ENCODE measurements at regions not wholly inside any gene's neighbourhood (a gene's known extent, or its start where the extent isn't known, plus 50 kb on each side); places are given as distances from the start of the nearest gene placed in this dataset.

DNA sequence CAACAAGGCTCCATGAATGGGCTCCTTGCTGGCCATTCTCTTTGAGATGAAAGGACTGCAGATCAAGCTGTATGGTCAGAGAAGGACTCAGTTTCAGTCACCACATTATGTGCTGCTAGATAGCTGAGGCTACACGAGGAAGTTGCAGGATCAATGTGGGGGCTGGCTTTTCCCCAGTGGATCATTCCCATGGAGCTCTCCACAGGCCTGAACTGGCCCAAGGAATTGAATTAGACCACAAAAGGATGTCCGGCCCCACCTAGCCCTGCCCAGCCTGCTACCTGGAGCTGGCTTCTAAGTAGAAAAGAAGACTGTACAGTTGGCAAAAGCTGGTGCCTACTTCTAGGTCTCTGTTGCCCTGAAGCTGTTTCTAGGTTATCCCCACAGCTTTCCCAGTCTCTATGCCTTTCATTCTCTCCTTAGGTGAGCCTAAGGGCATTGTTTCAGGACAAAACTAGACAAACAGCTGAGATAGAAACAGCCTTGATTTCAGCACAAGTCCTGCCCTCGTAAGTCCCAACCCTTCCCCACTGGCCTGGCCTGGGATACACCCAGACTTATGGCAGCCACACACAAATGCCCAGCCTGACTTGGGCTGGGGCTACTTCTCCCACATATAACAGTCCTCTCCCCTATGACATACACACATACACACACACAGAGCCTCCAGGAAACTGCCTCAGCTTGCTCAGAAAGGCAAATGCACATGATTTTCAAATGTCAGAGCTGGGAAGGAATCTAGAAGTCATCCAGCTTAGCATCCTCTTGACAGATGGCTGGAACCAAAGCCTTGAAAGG is 129.1 kb upstream of the NCAM1 start:
- no peak for DNase-seq

DNA sequence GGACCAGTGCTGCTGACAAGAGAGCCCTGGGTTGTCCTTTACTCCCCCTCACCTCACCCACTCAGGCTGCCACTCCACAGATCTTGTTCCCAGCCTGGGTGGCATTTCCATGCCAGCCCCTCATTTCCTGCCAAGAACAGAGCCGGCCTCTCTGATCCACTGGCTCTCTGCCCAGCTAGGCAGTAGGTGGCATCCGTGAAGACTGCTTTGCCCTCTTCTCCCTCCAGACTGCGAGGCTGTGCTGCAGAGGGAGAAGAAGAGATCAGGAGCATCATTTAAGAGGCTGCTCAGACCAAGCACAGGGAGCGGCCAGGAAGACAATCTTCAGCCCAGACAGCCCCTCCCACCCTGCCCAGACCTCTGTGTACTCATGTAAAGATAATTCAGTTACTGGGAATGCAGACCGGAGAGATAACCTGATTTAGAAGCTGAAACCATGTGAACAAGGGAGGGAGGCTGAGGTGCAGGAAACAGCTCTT is 126.9 kb upstream of the NCAM1 start:
- DNase-seq, result no peak

DNA sequence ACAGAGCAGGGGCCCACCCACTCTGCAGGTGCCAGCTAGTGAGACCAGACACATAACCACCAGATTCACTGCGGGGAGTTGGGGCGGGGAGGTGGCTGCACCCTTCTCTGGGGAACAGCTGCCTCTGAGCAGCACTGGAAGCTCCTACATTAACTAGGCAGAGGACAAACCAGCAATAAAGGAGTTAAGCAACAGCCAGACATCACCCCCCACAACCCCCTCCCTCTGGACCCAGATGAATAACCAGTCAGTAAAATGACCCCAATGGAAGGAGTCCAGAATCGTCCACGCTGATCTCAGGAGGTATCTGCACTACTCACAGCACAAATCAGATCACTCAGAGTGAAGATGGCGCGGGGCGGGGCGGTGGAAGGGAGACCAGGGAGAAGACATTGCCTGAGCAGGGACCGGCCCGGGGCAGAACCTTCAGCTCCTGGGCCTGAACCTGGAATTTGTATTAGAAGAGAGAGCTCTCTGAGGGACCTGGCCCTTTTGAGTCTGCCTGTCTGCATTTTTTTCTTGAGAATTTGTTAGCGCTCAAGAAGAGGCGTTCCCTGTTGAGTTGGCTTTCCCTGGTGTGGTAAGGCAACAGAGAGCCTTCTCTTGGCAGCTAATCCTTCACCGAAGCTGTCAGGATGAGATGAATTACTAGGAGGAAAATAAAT is 125.5 kb upstream of the NCAM1 start:
- no peak for DNase-seq

DNA sequence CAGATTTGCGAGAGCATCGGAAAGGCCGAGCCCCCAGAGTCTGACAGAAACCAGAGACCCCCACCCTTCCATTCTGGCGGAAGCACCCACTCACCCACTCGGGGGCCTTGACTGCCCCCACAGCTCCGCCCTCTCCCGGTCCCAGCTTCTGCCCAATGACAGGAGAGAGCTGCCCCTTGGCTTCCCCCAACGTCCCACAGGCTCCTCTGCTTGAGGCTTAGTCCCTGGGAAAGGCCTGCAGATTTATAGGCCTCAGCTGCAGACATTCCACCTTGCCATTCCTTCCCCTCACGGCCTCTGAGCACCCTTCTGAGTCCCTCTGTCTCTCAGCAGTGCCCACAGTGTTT is 125.0 kb upstream of the NCAM1 start:
- no peak for DNase-seq

DNA sequence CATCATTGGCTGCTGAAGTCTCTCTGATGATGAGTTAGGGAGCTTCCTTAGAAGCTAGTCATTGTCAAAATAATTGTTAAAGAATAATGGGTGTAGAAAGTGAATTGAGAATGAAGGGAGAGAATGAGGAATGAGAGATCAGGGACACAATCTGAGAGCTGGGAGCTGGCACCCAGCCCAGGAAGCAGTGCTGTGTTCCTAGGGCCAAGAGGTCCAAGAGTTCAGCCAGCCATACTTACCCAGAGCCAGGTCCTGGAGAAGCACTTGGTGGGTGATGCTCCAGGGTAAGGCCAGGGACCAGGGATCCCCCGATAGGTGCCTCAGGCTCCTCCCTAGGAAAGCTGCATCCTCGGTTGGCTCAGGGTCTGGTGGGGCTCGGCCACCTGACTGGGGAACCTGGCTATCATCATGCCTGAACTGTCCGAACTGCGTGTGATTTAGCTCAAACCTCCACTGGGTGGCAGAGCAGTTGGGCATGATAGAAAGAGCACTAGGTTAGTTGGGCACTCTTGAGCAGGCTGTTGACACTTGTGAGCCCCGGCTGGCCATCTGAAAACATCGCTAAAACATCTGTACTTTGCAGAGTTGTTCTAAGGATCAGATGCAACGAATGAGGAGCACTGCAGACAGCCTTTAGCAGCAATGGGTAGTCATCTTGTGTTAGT is 123.9 kb upstream of the NCAM1 start:
- no peak for DNase-seq

DNA sequence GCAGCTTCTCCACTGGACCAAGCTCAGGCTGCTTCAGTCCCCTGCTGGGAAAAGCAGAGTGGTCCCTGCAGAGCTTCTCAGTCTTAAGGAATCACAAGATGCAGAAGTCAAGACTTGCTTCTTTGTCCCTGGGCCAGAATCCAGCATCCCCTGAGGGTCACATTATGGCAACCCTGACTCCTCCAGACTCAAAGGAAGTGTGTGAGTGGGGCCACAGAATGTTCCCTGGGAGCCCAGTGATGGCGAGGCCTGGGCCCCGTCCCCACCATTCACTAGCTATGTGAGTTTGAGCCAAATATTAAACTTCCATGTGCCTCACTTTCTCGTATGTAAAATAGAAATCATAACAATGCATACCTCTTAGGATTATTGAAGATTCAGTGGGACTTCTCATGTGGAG is 122.2 kb upstream of the NCAM1 start:
- no peak for DNase-seq

DNA sequence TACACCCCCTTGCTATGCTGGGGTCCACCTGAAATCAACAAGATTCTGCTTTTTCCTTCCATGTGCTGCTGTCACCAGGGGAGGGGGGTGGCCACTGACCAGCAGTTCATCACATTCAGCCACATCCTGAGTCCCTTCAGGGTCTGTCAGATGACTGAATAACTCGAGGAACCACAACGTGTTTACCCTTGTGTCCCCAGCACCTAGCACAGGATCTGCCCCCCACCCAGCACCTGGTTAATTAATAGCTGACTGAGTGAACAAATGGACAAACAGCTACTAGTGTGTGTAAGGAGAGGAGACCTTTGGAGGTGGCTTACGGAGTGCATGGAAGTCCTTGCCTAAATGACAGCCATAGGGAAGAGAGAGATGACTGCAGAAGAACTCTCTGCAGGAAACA is 119.5 kb upstream of the NCAM1 start:
- no peak for DNase-seq

- DNase-seq, result no peak
Observed at GRCh38 chr11:112842151-112842550, 119.1 kb upstream of the NCAM1 start.

DNA sequence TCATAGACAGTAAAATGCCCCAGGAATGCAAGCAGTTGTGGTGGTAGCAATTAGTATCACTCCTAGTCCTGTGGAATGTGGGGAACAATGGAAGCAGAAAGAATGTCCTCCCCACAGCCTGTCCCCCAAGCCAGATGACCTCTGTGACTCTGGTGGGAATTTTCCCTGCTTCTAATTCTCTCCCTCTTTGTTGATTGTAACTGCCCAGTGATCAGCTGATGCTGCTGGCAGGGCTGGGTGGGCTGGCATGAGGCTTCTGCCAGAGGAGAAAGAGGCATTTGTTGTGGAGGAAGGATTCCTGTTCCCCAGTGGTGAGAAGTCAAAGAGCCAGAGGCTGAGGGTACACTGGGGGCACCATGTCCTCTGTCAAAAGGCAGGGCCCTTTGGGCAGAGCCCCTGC is 116.7 kb upstream of the NCAM1 start:
- no peak for DNase-seq

- DNase-seq, result no peak
Observed at GRCh38 chr11:112847568-112847967, 113.7 kb upstream of the NCAM1 start.

GRCh38 chr11:112852143-112852866 is 108.9 kb upstream of the NCAM1 start:
- no peak for DNase-seq

DNA sequence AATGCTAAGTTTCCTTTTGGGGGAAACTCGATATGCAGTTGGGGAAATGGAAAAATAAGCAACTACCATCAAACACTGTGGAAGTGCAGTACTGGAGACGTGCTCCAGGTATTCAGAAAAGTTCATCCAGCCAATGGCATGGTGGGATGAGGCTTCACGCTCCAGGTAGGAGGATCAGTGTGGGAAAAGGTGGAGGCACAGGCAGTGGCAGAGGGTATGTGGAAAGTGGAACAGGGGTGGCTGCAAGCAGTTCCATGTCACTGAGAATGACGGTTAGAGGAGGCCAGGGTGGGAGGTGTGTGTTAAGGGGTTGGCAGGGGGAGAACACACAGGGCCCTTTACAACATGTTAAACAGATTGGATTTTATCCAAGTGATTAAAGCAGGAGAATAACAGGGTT is 105.1 kb upstream of the NCAM1 start:
- no peak for DNase-seq

DNA sequence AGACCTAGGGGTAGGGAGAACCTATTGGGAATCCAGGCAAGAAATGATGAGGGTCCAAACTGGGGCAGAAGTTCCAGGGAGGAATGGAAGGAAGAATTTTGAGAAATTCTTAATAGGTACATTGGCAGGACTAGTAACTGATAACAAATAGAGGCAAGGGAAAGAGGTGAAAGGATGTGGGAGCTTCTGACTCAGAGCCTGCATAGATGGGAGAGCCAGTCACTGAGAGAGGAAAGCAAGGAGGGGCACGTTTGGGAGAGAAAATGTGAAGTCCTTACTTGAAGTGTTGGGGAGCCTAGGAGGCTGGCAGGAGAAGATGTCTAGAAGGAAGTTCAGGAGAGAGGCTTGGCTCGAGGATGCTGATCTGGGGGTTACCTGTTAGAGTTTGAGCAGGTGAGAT is 104.6 kb upstream of the NCAM1 start:
- DNase-seq, result no peak

DNA sequence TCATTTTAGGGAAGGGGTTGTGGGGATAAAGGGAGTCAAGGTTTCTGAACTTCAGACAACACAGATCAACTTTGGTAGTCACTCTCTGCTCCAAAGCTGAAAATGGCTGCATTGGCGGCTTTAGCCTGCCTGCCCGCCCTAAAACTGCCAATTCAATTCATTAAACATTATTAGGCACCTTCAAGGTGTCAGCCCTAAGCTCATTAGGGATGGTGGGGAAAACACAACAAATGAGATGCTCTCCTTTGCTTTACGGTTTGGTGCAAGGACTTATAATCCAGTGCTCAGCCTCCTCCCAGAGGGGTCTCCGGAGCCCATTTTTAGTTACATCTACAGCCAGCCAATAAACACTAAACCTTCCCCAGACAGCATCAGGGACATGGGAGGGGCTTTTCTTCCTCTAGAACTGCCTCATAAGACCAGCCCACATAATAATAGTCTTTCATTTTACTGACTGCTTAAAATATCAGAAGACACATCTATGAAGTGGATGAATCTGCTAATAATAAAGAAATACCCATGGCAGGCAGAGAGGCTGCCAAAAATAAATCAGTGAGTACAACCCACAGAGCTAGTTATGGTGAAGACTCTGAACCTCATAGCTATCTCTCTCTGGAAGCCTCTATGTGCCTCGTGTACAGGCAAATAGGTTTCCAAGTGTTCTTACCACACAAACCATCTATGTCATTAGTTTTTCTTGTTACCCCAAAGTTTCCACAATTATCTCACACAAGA is 102.8 kb upstream of the NCAM1 start:
- no peak for DNase-seq

GRCh38 chr11:112859787-112860186 is 101.4 kb upstream of the NCAM1 start:
- no peak for DNase-seq

GRCh38 chr11:112861356-112861755 is 99.9 kb upstream of the NCAM1 start:
- DNase-seq, result no peak

- no peak for DNase-seq
Observed at GRCh38 chr11:112863305-112863704, 97.9 kb upstream of the NCAM1 start.

DNA sequence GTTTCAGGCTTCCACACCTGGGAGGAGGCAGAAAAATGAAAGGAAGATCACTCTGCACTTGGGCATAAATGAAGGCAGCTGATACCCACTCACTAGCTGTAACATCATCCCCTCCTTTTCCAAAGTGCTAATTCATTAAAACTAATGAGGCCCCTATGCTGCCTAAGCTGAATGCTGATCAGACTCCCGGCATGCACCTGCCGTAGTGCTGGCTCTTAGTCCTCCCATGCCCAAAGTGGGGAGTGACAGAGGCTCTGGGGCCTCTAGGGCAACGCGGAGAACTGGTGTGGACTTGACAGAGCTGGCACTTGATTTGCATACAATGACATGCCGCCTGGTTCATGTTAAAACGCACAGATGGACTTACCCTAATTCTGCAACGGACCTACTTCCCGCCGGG is 96.5 kb upstream of the NCAM1 start:
- DNase-seq, result no peak

GRCh38 chr11:112871909-112872500 is 89.2 kb upstream of the NCAM1 start:
- no peak for DNase-seq

GRCh38 chr11:112874980-112875379 is 86.2 kb upstream of the NCAM1 start:
- no peak for DNase-seq

DNA sequence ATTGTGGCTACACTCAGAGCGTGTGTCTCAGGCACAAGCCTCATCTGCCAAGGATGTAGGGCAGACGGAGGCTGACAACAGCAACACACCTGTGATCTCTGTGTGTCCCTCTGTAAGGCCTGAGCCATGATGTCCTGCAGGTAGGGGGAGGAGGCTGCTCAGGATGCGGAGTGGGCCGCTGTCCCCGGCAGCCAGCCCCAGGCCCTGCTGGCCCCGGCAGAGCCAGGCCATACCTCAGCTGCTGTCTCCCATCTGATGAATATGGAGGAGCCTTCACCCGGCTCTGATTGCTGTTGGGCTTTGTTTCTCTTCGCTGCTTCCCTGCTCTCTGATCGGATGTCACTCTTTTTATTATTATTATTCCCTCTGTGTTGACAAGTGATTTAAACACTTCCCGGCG is 83.6 kb upstream of the NCAM1 start:
- no peak for DNase-seq

GRCh38 chr11:112878033-112878601 is 83.1 kb upstream of the NCAM1 start:
- no peak for DNase-seq

Data from inflammatory macrophage treated with lipopolysaccharide for 4 hours (primary cell).